ENCODE measurements at regions not wholly inside any gene's neighbourhood (a gene's known extent, or its start where the extent isn't known, plus 50 kb on each side); places are given as distances from the start of the nearest gene placed in this dataset.

GRCh38 chr5:98524773-98525172 lies 248.7 kb upstream of the RGMB start:
- H3K4me3 ChIP-seq (ENCODE audit: low read depth, low read length): no peak overlapping the region
- no peak for DNase-seq (ENCODE audit: low read depth)
- no peak for TF ChIP-seq CTCF (conservative IDR thresholded peaks at IDR 0.05; ENCODE audit: low read depth, low read length)

- H3K4me3 ChIP-seq (ENCODE audit: low read depth, low read length): no peak overlapping the region
- TF ChIP-seq CTCF (conservative IDR thresholded peaks at IDR 0.05; ENCODE audit: low read depth, low read length): no peak
- DNase-seq (ENCODE audit: low read depth): no peak
Observed at GRCh38 chr5:98527846-98528245, 245.6 kb upstream of the RGMB start.

- no peak for DNase-seq (ENCODE audit: low read depth)
- no peak for TF ChIP-seq CTCF (conservative IDR thresholded peaks at IDR 0.05; ENCODE audit: low read depth, low read length)
- H3K4me3 ChIP-seq (ENCODE audit: low read depth, low read length): no peak overlapping the region
Observed at GRCh38 chr5:98529321-98529720, 244.1 kb upstream of the RGMB start.

GRCh38 chr5:98530224-98530623 lies 243.2 kb upstream of the RGMB start:
- no peak overlapping the region for H3K4me3 ChIP-seq (ENCODE audit: low read depth, low read length)
- DNase-seq (ENCODE audit: low read depth): no peak
- no peak for TF ChIP-seq CTCF (conservative IDR thresholded peaks at IDR 0.05; ENCODE audit: low read depth, low read length)

DNA sequence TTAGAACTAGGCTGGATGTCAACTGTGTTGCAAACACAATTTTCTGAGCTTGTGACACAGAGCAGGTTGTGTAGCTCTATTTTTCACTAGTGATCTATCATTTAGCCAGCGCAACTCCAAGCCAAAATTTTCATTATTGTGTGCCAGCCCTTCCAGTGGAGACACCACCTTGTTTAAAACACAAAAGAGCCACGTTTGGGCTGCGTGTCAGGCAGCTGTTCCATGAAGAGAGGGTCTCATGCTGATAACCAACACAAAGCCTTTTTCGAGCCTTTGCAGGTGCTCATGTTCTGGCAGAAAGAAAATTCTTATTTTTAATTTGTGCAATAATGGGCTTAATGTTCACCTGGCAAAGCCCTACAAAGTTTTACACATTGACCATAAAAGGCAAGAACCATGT lies 237.6 kb upstream of the RGMB start:
- no peak overlapping the region for H3K4me3 ChIP-seq (ENCODE audit: low read depth, low read length)
- TF ChIP-seq CTCF (conservative IDR thresholded peaks at IDR 0.05; ENCODE audit: low read depth, low read length): no peak
- no peak for DNase-seq (ENCODE audit: low read depth)

DNA sequence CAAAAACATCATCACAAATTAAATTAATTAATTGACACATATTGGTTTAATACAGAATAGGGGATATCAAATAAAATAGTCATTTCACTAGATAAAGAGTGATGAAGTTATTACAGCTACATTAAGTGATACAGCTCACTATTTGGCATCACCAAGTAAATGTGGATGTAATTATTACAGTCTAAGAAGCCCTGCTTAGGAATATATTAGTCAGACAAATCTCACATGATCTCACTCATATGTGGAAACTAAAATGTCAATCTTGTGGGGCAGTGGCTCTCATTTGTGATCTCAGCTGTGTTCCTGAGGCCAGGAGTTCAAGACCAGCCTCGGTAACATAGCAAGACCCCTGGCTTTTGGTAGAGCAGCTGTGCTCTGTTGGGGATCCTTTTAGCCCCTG lies 233.4 kb upstream of the RGMB start:
- no peak for TF ChIP-seq CTCF (conservative IDR thresholded peaks at IDR 0.05; ENCODE audit: low read depth, low read length)
- DNase-seq (ENCODE audit: low read depth): no peak
- no peak overlapping the region for H3K4me3 ChIP-seq (ENCODE audit: low read depth, low read length)

- no peak overlapping the region for H3K4me3 ChIP-seq (ENCODE audit: low read depth, low read length)
- DNase-seq (ENCODE audit: low read depth): no peak
- no peak for TF ChIP-seq CTCF (conservative IDR thresholded peaks at IDR 0.05; ENCODE audit: low read depth, low read length)
Observed at GRCh38 chr5:98541641-98542040, 231.8 kb upstream of the RGMB start.
